PFSK-1 (cell line): ENCODE measurements at regions not wholly inside any gene's neighbourhood (a gene's known extent, or its start where the extent isn't known, plus 50 kb on each side); places are given as distances from the start of the nearest gene placed in this dataset.

Experiments
- REST ChIP-seq, 2 experiments: IDR thresholded peaks; 2 replicates each; pipeline versions ENCODE4 v1.6.1 to v1.8.0; 2011 to 2012; ENCODE audit warnings: low read depth in 2 of 2, low read length in 2 of 2, control low read depth in 1 of 2, inconsistent platforms in 1 of 2, mild to moderate bottlenecking in 1 of 2, moderate library complexity in 1 of 2; ENCODE audit not compliant: insufficient read depth in 1 of 2
- SIN3A ChIP-seq: IDR thresholded peaks from 2 replicates; pipeline ENCODE4 v1.6.1; 2012; ENCODE audit warnings: mild to moderate bottlenecking, low read length, moderate library complexity, borderline replicate concordance; ENCODE audit not compliant: insufficient read depth

- TF ChIP-seq REST (IDR thresholded peaks at IDR 0.05; ENCODE audit: insufficient read depth in 1 of 2, low read depth in 2 of 2, low read length in 2 of 2) (no peak), SIN3A (no peak)
Observed at GRCh38 chr9:89928521-89929275, 323.9 kb downstream of the GADD45G start.
